ENCODE measurements at regions not wholly inside any gene's neighbourhood (a gene's known extent, or its start where the extent isn't known, plus 50 kb on each side); places are given as distances from the start of the nearest gene placed in this dataset.

DNA sequence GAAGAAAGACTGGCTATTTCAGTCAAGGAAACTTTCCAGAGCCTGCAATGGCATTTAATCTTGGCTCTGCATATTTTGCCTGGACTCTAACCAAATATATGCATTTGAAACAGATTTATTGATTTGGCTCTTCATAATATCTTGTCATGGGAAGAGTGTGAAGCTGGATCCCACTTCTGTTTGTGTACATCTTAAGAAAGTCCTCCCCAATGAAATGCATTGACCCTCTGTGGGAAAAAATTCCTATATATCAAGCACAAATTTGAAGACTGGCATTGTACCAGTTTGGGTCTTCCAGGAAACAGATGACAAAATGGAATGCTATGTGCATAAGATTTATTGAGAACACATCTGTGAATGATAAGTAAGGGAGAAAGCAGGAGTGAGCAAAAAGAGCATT lies 897.3 kb upstream of the TENM3 start:
- H3K36me3 ChIP-seq (ENCODE audit: control insufficient read depth in 2 of 3, insufficient read depth in 3 of 3, low read length in 3 of 3): no peaks in the 10 kb centered on the region
- no peak for DNase-seq
- H3K9ac ChIP-seq (ENCODE audit: low read length in 3 of 3): no peak overlapping the region
- no peaks in the 10 kb centered on the region for H3K9me3 ChIP-seq (ENCODE audit: control insufficient read depth in 2 of 3, insufficient read depth in 1 of 3, low read length in 3 of 3)
- intact Hi-C loops (cut with DNase I): no loop called here
- H3K27me3 ChIP-seq (ENCODE audit: control insufficient read depth, insufficient read depth, low read length): no peaks in the 10 kb centered on the region
- no peak overlapping the region for H3K27ac ChIP-seq (ENCODE audit: low read depth in 2 of 2, low read length in 2 of 2)
- no peak for FAIRE-seq
- H3K4me3 ChIP-seq (ENCODE audit: low read length in 3 of 3): no peak overlapping the region
- no peaks in the 10 kb centered on the region for H3K4me1 ChIP-seq (ENCODE audit: control insufficient read depth in 2 of 3, insufficient read depth in 2 of 3, low read depth in 1 of 3, low read length in 3 of 3)
- TF ChIP-seq, protein P1, sequence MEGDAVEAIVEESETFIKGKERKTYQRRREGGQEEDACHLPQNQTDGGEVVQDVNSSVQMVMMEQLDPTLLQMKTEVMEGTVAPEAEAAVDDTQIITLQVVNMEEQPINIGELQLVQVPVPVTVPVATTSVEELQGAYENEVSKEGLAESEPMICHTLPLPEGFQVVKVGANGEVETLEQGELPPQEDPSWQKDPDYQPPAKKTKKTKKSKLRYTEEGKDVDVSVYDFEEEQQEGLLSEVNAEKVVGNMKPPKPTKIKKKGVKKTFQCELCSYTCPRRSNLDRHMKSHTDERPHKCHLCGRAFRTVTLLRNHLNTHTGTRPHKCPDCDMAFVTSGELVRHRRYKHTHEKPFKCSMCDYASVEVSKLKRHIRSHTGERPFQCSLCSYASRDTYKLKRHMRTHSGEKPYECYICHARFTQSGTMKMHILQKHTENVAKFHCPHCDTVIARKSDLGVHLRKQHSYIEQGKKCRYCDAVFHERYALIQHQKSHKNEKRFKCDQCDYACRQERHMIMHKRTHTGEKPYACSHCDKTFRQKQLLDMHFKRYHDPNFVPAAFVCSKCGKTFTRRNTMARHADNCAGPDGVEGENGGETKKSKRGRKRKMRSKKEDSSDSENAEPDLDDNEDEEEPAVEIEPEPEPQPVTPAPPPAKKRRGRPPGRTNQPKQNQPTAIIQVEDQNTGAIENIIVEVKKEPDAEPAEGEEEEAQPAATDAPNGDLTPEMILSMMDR (IDR thresholded peaks at IDR 0.05; ENCODE audit: borderline replicate concordance, extremely low read depth, insufficient read depth): no peak

DNA sequence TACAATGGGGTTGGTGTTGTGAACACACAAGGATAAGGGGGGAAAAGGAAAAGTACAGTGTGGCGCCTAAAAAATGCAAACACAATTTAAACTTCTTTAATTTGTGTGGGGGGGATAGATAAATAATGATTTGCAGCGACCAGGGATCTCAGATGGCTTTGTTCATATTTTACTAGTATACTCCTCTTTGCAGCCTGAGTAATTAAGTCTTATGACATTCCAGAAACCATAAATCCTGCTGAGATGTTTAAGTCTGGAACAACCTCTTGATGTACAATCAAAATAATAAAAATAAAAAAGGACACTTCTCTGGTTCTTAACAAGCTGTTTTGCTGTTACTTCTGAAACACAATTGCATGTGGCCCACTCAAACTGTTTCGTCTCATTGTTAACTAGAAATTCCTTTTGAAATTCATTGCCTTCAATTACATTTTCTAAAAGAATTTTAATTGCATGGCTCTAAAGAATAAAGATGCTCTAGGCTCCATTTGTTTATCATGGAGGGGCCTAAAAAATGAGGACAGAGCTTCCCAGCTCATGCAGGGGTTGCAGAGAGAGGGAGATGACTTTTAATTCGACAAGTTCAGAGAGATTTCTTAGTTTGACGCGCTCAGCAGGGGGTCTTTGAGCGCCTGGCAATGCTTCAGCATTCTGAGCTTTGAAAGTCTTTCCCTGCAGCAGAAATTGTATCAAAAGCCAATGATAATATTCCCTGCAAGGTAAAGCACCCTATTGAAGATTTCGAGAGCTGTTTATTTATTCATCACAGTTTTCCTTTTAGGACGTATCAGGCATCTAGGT lies 892.4 kb upstream of the TENM3 start:
- intact Hi-C loops (cut with DNase I): no loop called here
- no peaks in the 10 kb centered on the region for H3K27me3 ChIP-seq (ENCODE audit: control insufficient read depth, insufficient read depth, low read length)
- H3K27ac ChIP-seq (ENCODE audit: low read depth in 2 of 2, low read length in 2 of 2): no peak overlapping the region
- no peak for FAIRE-seq
- H3K4me3 ChIP-seq (ENCODE audit: low read length in 3 of 3): no peak overlapping the region
- H3K4me1 ChIP-seq (ENCODE audit: control insufficient read depth in 2 of 3, insufficient read depth in 2 of 3, low read depth in 1 of 3, low read length in 3 of 3): no peaks in the 10 kb centered on the region
- no peaks in the 10 kb centered on the region for H3K36me3 ChIP-seq (ENCODE audit: control insufficient read depth in 2 of 3, insufficient read depth in 3 of 3, low read length in 3 of 3)
- peak in 2 of 5 donors; percentile 31 to 63 for DNase-seq
- no peaks in the 10 kb centered on the region for H3K9me3 ChIP-seq (ENCODE audit: control insufficient read depth in 2 of 3, insufficient read depth in 1 of 3, low read length in 3 of 3)
- no peak overlapping the region for H3K9ac ChIP-seq (ENCODE audit: low read length in 3 of 3)
- TF ChIP-seq, protein P1 (IDR thresholded peaks at IDR 0.05; ENCODE audit: borderline replicate concordance, extremely low read depth, insufficient read depth): no peak

- intact Hi-C loops (cut with DNase I): no loop called here
- no peak for FAIRE-seq
Observed at GRCh38 chr4:181364504-181364903, 878.7 kb upstream of the TENM3 start.

More at GRCh38 chr4:181364504-181364903, 878.7 kb upstream of the TENM3 start:
- no peaks in the 10 kb centered on the region for H3K27me3 ChIP-seq (ENCODE audit: control insufficient read depth, insufficient read depth, low read length)
- H3K27ac ChIP-seq (ENCODE audit: low read depth in 2 of 2, low read length in 2 of 2): no peak overlapping the region
- H3K9ac ChIP-seq (ENCODE audit: low read length in 3 of 3): no peak overlapping the region
- no peaks in the 10 kb centered on the region for H3K9me3 ChIP-seq (ENCODE audit: control insufficient read depth in 2 of 3, insufficient read depth in 1 of 3, low read length in 3 of 3)
- H3K36me3 ChIP-seq (ENCODE audit: control insufficient read depth in 2 of 3, insufficient read depth in 3 of 3, low read length in 3 of 3): no peaks in the 10 kb centered on the region
- H3K4me1 ChIP-seq (ENCODE audit: control insufficient read depth in 2 of 3, insufficient read depth in 2 of 3, low read depth in 1 of 3, low read length in 3 of 3): no peaks in the 10 kb centered on the region
- TF ChIP-seq, protein P1 (IDR thresholded peaks at IDR 0.05; ENCODE audit: borderline replicate concordance, extremely low read depth, insufficient read depth): no peak
- H3K4me3 ChIP-seq (ENCODE audit: low read length in 3 of 3): no peak overlapping the region
- no peak for DNase-seq

Data from kidney (tissue), 13 donors.